ENCODE measurements at regions not wholly inside any gene's neighbourhood (a gene's known extent, or its start where the extent isn't known, plus 50 kb on each side); places are given as distances from the start of the nearest gene placed in this dataset.

DNA sequence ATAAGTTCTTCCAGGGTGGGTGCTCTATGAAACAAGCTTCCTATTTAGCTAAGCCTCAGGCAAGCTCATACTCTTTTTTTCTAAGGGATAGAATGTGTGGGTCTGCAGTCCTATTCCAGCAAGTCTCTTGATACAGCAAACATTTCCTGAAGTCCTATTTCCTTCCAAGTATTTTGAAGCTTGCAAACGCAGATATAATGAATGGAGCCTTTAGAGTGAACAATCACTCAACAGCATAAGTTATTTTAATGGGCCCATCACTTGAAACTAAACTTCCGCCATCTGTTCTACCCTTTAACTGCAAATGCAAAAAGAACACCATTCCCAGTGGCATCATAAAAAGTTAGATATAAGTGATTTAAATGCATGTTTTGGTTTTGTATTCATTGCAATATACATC, 108.3 kb upstream of the TAPT1 start:
- no peaks in the 10 kb centered on the region for H4K20me1 ChIP-seq (ENCODE audit: insufficient read depth)
- H3K79me2 ChIP-seq (ENCODE audit: low read depth), result no peaks in the 10 kb centered on the region
- intact Hi-C loops (cut with micrococcal nuclease; ENCODE audit: unreplicated experiment), result no loop called here
- TF ChIP-seq, protein P1, sequence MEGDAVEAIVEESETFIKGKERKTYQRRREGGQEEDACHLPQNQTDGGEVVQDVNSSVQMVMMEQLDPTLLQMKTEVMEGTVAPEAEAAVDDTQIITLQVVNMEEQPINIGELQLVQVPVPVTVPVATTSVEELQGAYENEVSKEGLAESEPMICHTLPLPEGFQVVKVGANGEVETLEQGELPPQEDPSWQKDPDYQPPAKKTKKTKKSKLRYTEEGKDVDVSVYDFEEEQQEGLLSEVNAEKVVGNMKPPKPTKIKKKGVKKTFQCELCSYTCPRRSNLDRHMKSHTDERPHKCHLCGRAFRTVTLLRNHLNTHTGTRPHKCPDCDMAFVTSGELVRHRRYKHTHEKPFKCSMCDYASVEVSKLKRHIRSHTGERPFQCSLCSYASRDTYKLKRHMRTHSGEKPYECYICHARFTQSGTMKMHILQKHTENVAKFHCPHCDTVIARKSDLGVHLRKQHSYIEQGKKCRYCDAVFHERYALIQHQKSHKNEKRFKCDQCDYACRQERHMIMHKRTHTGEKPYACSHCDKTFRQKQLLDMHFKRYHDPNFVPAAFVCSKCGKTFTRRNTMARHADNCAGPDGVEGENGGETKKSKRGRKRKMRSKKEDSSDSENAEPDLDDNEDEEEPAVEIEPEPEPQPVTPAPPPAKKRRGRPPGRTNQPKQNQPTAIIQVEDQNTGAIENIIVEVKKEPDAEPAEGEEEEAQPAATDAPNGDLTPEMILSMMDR (conservative IDR thresholded peaks at IDR 0.05), result no peak
- TF ChIP-seq EZH2 (IDR thresholded peaks at IDR 0.05; ENCODE audit: low read depth), result no peak
- H3K4me2 ChIP-seq, result no peak overlapping the region
- no peak overlapping the region for H2AFZ ChIP-seq
- BruUV-seq (replicated peaks), result no TSS peak
- CTCF ChIA-PET, result no interaction called here
- H3K4me3 ChIP-seq, result no peak overlapping the region
- no peaks in the 10 kb centered on the region for H3K9me2 ChIP-seq (ENCODE audit: insufficient read depth)
- H3K27ac ChIP-seq, result no peak overlapping the region
- no peaks in the 10 kb centered on the region for H3K9me3 ChIP-seq (ENCODE audit: insufficient read depth, low read depth)
- H3K36me3 ChIP-seq (ENCODE audit: low read depth), result no peaks in the 10 kb centered on the region
- POLR2A ChIA-PET (ENCODE audit: unreplicated experiment), result no interaction called here
- no peaks in the 10 kb centered on the region for H3F3A ChIP-seq (ENCODE audit: insufficient read depth, low read depth)
- no peaks in the 10 kb centered on the region for H3K4me1 ChIP-seq (replicated peaks; ENCODE audit: insufficient read depth)
- no peak for DNase-seq
- H3K27me3 ChIP-seq (ENCODE audit: insufficient read depth, low read depth), result no peaks in the 10 kb centered on the region

DNA sequence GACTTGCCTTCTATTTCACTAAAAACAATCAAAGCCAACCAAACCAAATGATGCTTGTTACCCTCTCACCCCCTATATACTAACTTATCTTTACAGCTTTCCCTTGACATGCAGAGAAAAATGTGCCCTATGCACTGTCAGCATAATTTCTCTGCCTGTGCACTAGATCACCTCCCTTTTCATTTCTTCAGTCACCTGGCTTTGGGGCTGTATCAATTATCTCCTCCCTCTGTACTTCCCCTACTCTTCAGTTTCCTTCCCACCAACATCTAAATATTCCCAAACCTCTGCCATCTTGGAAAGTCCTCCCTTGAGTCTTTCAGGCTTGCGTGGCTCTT, 103.5 kb upstream of the TAPT1 start:
- TF ChIP-seq, protein P1 (conservative IDR thresholded peaks at IDR 0.05), result no peak
- TF ChIP-seq EZH2 (IDR thresholded peaks at IDR 0.05; ENCODE audit: low read depth), result no peak
- Histone ChIP-seq H3K4me1 (replicated peaks; ENCODE audit: insufficient read depth) (no peaks in the 10 kb centered on the region), H3K4me2 (no peak overlapping the region), H2AFZ (no peak overlapping the region), H3K27me3 (ENCODE audit: insufficient read depth, low read depth) (no peaks in the 10 kb centered on the region), H3K9me2 (ENCODE audit: insufficient read depth) (no peaks in the 10 kb centered on the region), H3F3A (ENCODE audit: insufficient read depth, low read depth) (no peaks in the 10 kb centered on the region), H3K9me3 (ENCODE audit: insufficient read depth, low read depth) (no peaks in the 10 kb centered on the region), H3K79me2 (ENCODE audit: low read depth) (no peaks in the 10 kb centered on the region), H4K20me1 (ENCODE audit: insufficient read depth) (no peaks in the 10 kb centered on the region), H3K36me3 (ENCODE audit: low read depth) (no peaks in the 10 kb centered on the region), H3K27ac (no peak overlapping the region), H3K4me3 (no peak overlapping the region)
- intact Hi-C loops (cut with micrococcal nuclease; ENCODE audit: unreplicated experiment), result no loop called here
- ChIA-PET POLR2A (ENCODE audit: unreplicated experiment) (no interaction called here), CTCF (no interaction called here)
- DNase-seq, result no peak
- no TSS peak for BruUV-seq (replicated peaks)

DNA sequence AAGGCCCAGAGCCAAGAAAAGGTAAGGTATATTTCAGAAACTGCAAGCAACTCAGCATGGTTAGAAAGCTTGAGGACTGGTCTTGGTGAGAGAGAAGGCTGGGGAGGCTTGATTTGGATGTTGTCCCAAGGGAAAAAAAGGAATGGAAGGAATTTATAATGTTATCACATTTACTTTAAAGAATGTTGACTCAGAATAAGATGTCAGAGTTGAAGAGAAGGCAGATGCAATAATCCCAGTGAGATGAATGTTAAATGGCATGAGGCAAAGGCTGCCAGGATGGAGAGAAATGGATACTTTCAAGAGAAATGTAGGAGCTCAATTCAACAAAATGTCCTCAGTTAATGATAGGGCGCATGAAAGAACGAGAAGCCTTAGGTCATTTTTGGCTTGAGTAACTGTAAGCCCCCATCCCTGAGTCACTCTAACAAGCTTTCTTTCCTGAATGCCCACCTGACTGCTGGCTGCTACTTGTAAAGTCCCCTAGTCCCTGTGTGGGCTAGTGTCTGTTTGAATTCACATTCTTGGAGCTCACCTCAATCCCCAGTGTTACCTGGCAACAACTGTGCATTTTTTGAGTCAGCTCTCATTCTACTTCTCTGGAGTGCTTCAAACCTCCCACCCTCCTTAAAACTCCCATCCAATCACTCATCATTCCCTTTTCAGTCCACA, 103.0 kb upstream of the TAPT1 start:
- Histone ChIP-seq H3K4me2 (no peak overlapping the region), H3K4me3 (no peak overlapping the region), H3K9me3 (ENCODE audit: insufficient read depth, low read depth) (no peaks in the 10 kb centered on the region), H2AFZ (no peak overlapping the region), H3K4me1 (replicated peaks; ENCODE audit: insufficient read depth) (no peaks in the 10 kb centered on the region), H4K20me1 (ENCODE audit: insufficient read depth) (no peaks in the 10 kb centered on the region), H3K79me2 (ENCODE audit: low read depth) (no peaks in the 10 kb centered on the region), H3K9me2 (ENCODE audit: insufficient read depth) (no peaks in the 10 kb centered on the region), H3K27ac (no peak overlapping the region), H3K27me3 (ENCODE audit: insufficient read depth, low read depth) (no peaks in the 10 kb centered on the region), H3K36me3 (ENCODE audit: low read depth) (no peaks in the 10 kb centered on the region), H3F3A (ENCODE audit: insufficient read depth, low read depth) (no peaks in the 10 kb centered on the region)
- POLR2A ChIA-PET (ENCODE audit: unreplicated experiment), result no interaction called here
- DNase-seq, result no peak
- CTCF ChIA-PET, result no interaction called here
- TF ChIP-seq EZH2 (IDR thresholded peaks at IDR 0.05; ENCODE audit: low read depth), result no peak
- TF ChIP-seq, protein P1 (conservative IDR thresholded peaks at IDR 0.05), result no peak
- intact Hi-C loops (cut with micrococcal nuclease; ENCODE audit: unreplicated experiment), result no loop called here
- no TSS peak for BruUV-seq (replicated peaks)

Measured in PC-9 (cell line).